ENCODE measurements at regions not wholly inside any gene's neighbourhood (a gene's known extent, or its start where the extent isn't known, plus 50 kb on each side); places are given as distances from the start of the nearest gene placed in this dataset.

- Histone ChIP-seq H3K36me3 (ENCODE audit: low read depth) (no peaks in the 10 kb centered on the region), H3K4me1 (ENCODE audit: low read depth) (no peaks in the 10 kb centered on the region)
Measured at GRCh38 chr4:162237676-162238075, 73.9 kb upstream of the FSTL5 start.

DNA sequence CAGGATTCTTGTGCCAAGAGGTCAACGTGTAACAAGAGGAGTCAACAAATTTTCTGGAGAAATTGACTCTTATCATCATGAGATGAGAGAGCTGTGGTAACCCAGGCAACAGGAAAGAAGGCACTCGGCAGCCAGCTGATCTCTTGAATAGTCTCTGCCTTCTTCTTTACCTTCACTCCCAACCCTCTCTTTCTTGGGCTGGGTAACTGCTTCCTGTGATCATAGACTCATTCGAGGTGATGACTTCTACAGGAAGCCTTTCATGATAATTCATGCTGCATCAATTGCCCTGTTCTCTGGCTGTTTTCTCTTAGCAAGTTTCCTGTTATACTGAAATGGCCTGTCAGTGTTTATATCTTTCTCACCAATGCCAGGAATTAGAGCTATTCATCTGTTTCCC, 70.8 kb upstream of the FSTL5 start:
- ATAC-seq (no peak), DNase-seq (no peak)
- TF ChIP-seq, protein P1, sequence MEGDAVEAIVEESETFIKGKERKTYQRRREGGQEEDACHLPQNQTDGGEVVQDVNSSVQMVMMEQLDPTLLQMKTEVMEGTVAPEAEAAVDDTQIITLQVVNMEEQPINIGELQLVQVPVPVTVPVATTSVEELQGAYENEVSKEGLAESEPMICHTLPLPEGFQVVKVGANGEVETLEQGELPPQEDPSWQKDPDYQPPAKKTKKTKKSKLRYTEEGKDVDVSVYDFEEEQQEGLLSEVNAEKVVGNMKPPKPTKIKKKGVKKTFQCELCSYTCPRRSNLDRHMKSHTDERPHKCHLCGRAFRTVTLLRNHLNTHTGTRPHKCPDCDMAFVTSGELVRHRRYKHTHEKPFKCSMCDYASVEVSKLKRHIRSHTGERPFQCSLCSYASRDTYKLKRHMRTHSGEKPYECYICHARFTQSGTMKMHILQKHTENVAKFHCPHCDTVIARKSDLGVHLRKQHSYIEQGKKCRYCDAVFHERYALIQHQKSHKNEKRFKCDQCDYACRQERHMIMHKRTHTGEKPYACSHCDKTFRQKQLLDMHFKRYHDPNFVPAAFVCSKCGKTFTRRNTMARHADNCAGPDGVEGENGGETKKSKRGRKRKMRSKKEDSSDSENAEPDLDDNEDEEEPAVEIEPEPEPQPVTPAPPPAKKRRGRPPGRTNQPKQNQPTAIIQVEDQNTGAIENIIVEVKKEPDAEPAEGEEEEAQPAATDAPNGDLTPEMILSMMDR (IDR thresholded peaks at IDR 0.05) = no peak
- Histone ChIP-seq H3K4me1 (ENCODE audit: low read depth) (no peaks in the 10 kb centered on the region), H3K4me3 (no peak overlapping the region), H3K9me3 (no peaks in the 10 kb centered on the region), H3K36me3 (ENCODE audit: low read depth) (no peaks in the 10 kb centered on the region)
- intact Hi-C loops (cut with DNase I, micrococcal nuclease) = no loop called here

More at GRCh38 chr4:162237676-162238075, 73.9 kb upstream of the FSTL5 start:
- no peaks in the 10 kb centered on the region for H3K9me3 ChIP-seq
- TF ChIP-seq, protein P1 (IDR thresholded peaks at IDR 0.05) = no peak
- H3K4me3 ChIP-seq = no peak overlapping the region
- DNase-seq = no peak
- ATAC-seq = no peak
- intact Hi-C loops (cut with DNase I, micrococcal nuclease) = no loop called here

DNA sequence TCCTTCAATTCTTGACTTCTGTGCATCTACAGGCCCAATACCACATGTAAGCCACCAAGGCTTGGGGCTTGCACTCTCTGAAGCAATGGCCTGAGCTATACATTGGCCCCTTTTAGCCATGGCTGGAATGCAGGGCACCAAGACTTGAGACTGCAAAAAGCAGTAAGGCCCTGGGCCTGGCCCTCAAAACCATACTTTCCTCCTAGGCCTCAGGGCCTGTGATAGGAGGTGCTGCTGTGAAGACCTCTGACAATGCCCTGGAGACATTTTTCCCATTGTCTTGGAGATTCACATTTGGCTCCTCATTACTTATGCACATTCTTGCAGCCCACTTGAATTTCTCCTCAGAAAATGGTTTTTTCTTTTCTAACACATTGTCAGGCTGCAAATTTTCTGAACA, 68.5 kb upstream of the FSTL5 start:
- TF ChIP-seq, protein P1 (IDR thresholded peaks at IDR 0.05) = no peak
- Histone ChIP-seq H3K9me3 (no peaks in the 10 kb centered on the region), H3K4me1 (ENCODE audit: low read depth) (no peaks in the 10 kb centered on the region), H3K4me3 (no peak overlapping the region), H3K36me3 (ENCODE audit: low read depth) (no peaks in the 10 kb centered on the region)
- ATAC-seq (no peak), DNase-seq (no peak)
- intact Hi-C loops (cut with DNase I, micrococcal nuclease) = no loop called here

DNA sequence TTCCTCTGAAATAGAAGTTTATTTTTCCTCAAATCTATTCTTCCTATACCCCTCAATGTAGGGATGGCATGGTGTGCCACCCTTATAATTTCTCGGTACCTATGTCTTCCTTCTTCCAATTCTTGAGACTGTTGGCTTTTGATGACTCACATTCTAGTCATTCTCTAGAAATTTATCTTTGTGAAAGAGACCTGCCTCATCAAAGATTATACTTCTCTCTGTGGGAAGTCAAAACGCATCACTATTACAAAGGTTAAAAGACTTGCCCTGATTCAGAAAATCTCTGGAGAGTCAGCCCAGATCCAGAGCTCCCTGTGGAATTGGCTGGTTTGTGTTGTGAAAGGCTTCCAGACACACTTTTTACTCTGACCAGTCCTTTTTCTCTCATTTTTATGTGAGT, 65.9 kb upstream of the FSTL5 start:
- DNase-seq (no peak), ATAC-seq (no peak)
- no peak overlapping the region for H3K4me3 ChIP-seq
- TF ChIP-seq, protein P1 (IDR thresholded peaks at IDR 0.05) = no peak
- H3K36me3 ChIP-seq (ENCODE audit: low read depth) = no peaks in the 10 kb centered on the region
- H3K4me1 ChIP-seq (ENCODE audit: low read depth) = no peaks in the 10 kb centered on the region
- no peaks in the 10 kb centered on the region for H3K9me3 ChIP-seq
- intact Hi-C loops (cut with DNase I, micrococcal nuclease) = no loop called here

- Histone ChIP-seq H3K4me3 (no peak overlapping the region), H3K9me3 (no peaks in the 10 kb centered on the region), H3K36me3 (ENCODE audit: low read depth) (no peaks in the 10 kb centered on the region), H3K4me1 (ENCODE audit: low read depth) (no peaks in the 10 kb centered on the region)
- intact Hi-C loops (cut with DNase I, micrococcal nuclease) = no loop called here
- no peak for DNase-seq
- TF ChIP-seq, protein P1 (IDR thresholded peaks at IDR 0.05) = no peak
- no peak for ATAC-seq
Measured at GRCh38 chr4:162221148-162221547, 57.3 kb upstream of the FSTL5 start.
